ENCODE measurements at regions not wholly inside any gene's neighbourhood (a gene's known extent, or its start where the extent isn't known, plus 50 kb on each side); places are given as distances from the start of the nearest gene placed in this dataset.
"Not testable (repeated sequence)": the region's sequence is repeated elsewhere in the genome, so short reads cannot be mapped to it uniquely, and the experiment has no call there.

DNA sequence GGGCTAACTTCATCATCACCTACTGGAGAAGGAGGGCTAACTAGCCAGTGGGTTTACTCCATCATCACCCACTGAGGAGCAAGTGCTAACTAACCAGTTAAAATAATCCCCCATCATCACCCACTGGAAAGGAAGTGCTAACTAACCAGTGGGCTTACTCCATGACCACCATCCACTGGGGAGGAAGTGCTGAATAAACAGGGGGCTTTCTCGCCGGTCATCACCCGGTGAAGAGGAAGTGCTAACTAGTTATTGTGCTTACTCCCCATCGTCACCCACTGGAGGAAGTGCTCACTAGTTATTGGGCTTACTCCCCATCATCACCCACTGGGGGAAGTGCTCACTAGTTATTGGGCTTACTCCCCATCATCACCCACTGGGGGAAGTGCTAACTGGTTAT is 124.4 kb upstream of the SALL3 start:
- no peak for DNase-seq (ENCODE audit: low read depth)

DNA sequence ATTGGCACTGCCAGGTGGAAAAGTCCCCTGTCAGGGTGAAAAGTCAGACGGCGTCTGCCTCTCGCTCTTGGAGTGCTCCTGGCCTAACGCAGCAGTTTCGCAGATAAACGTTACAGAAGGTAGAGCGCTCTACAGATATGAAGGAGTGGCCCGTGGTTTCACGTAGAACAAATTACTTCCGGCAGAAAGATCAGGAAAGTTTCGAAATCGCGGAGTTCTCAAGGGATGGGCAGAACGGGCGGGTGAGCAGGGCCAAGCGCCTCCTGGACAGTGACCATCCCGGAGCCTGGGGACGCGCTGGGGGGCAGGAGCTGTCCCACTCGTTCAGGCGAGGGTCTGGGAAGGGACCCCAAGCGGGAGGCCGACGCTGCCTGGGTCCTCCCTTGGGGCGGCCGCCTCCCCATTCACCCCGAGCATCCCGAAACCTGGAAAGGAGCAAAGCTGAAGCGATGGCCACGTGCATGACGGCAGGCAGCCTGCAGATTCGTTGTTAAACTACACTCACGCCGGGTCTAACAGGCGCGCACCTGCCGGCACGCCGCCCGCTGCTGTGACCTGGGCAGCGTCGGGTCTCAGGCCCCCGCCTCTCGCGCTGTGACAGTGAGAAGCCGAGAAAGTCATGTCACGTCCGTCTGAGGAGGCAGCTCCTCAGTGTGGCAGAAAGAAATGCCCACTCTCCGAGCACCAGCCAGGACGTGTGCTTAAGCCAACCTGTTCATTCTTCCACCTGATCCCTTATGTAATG is 122.9 kb upstream of the SALL3 start:
- no peak for DNase-seq (ENCODE audit: low read depth)

DNA sequence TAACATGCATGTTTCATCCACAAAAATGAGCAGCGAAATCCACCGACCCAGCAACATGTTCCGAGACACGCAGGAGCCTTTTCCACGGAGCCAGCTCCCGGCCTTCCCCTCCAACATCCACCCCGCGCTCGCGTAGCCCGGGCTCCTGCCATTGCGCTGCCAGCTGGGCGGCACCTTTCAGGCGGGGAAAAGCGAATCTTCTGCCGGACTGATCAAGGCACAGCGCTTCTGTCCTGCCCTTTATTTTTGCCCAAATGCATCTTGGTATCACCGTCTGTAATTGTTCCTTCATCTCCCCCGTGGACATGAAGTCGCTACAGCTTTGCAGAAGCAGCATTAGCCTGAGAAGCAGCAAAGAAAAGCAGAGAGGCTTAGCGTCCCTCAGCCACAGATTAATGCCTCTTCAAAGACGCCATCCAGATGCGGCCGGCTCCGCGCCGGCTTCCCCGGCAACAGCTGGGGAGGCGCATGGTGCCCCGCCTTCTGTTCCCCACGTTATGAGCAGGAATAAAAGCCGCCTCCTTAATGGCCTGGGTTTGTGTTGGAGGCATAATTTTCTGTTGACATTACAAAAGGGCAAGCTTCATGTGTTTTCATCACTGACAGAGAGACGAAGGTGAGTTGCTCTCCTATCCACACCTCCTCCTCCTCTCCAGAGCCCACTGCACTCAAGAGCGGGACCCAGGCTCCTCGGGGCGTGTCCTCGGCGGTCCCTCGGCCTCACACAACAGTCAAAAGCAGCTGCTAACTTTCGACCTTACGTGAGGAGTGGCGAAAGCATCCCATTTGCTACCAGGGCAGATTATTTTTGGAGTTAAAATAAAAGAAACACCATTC is 122.1 kb upstream of the SALL3 start:
- no peak for DNase-seq (ENCODE audit: low read depth)

DNA sequence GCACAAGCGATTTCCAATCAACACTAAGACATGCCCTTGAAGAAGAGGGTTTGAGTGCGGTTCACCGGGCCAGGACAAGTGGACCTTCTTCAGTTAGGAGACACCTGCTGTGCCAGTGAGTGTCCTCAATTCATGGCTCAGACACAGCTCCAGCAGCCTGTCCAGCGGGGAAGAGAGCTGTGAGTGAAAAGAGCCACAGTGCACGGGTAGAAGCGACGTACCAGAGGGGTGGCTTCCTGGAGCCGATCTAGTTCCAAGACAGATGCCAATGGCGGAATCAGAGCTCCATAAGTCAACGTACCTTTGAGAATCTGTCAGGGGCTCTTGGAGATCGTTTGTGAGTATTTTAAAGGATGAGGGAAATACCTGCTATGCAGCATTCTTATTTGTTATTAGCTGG is 119.9 kb upstream of the SALL3 start:
- DNase-seq (ENCODE audit: low read depth), result no peak

DNA sequence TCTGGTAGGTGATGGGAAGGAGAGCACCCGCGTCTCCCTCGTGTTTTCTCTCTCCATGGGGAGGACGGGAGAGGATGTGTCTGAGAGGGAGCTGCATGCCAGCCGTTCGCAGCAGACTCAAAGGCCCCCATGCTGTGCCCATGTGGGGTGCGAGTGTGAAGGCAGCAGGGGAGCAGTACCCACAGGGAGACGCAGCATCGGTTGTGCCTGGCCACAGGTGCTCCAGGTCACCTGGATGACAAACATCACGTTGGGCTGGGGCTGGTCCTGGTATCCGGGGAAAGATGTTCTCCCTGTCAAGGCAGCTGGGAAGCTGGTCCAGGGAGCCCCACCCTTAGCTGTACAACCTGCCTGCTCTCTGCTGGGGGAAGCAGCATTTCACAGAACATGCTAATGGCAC is 119.5 kb upstream of the SALL3 start:
- no peak for DNase-seq (ENCODE audit: low read depth)

DNA sequence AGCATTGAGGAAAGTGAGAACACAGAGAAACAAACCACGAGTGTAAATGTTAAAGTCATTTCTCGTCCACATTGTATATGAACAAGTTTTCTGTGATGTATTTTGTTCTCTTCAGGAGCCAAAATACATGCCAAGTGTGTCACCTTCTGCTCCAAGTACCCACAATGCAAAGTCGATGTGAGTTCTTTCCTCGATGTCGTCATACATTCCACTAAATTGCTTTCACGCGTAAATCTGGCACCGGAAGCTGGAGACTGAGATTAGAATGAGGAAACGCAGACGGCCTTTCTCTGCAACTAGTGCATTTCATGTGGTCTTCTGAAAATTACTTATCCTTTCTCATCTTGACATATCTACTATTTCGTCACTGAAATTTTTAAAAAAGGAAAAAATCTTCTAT is 118.5 kb upstream of the SALL3 start:
- DNase-seq (ENCODE audit: low read depth), result no peak

- DNase-seq (ENCODE audit: low read depth), result no peak
Measured at GRCh38 chr18:78861706-78862105, 117.9 kb upstream of the SALL3 start.

DNA sequence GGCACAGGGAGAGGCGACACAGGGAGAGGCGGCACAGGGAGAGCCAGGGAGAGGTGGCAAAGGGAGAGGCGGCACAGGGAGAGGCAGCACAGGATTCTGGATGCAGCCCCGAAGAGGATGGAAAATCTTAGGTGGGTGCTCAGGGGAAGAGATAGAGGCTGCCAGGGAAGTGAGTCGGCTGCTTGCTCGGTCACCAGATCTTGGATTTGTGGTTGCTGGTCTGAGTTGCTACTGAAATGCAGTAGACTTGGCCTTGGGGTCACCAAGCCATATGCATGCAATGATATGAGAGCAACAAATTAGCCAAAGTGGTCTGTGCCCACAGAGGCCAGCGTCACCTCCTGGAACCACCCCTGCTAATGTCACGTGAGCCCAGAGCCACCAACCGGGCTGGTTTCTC is 117.2 kb upstream of the SALL3 start:
- no peak for DNase-seq (ENCODE audit: low read depth)

DNA sequence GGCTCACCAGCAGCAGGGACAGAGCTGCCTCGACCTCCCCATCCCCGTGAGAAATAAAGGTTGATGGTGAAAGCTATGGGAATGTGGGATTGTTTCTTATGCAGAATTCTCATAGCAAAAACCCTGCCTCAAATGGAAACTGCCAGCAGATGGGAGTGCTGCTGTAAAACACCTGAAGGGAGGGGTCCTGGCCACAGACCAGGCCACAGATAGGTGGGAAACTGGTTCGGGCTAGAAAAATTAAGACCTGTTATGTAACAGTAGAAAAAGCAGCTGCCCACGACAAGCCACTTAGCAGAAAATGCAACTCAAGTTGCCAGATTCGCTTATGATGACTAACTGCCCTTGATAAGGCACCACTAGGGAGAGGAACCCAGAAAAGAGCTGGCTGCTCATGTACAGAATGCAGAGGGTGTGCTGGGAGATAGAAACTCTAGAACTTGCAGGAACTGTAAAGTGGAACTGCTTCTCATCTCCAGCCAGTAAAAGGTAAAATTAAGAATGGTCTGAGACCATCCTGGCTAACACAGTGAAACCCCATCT is 114.5 kb upstream of the SALL3 start:
- DNase-seq (ENCODE audit: low read depth), result no peak

- no peak for DNase-seq (ENCODE audit: low read depth)
Measured at GRCh38 chr18:78865771-78866310, 113.8 kb upstream of the SALL3 start.

DNA sequence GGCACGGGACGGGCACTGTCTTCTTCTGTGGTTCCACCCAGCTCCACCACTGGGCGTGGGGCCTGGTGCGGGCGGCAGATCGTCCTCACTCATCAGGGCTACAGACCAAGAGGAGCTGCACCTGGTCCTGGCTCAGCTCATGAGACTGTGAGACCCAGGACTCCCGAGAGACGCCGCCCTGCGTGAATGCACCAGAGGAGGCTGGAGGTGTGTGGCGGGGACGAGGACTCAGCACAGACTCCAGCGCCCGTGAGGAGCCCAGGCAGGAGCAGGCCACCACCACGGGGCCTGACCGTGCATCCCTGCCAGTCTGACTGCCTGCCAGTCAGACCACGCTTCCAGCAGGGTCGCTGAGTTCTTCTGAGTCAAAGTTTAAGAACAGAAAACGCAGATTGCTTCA is 112.5 kb upstream of the SALL3 start:
- no peak for DNase-seq (ENCODE audit: low read depth)

DNA sequence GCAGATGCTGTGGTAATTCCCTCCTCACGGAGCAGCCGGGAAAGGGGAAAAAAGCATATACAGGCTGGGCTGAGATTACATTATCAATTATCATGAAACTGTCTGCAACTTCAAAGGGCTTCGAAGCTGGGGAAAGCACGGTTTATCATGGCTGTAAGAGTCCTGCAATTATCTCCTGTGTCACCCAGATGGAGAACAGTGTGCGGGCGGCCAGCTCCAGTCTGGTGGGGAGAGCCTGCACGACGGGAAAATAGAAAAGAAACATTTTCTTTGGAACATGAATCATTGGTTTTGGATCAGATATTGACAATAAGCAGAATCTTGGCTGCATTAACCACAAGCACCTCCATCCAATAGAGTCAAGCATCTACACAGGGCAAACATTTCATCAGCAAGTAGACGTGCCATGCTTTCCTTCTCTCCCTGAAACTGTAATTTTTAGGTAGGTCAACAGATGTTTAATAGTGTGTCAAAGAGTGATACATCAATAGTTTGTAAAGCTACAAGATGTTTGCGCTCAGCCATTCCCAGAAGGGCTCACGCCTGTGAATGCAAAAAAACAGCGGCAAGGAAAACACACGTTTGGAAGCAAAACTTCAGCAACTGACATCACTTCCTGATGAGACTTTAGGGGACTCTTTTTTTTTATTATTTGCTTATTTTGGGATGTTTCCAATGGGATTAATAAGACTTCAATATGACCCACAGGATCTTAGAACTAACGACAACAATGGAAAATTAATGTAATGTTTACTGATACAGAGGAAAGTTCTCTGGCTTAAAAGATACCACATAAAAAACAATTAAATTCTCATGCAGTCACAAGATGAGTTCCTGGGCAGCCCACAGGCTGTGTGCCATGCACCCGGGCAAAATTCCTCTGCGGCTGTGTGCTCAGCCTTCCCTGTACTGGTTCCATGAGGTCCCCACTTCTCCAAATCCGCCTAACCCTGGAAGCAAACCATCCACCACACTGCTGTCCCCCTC is 111.0 kb upstream of the SALL3 start:
- no peak for DNase-seq (ENCODE audit: low read depth)

DNA sequence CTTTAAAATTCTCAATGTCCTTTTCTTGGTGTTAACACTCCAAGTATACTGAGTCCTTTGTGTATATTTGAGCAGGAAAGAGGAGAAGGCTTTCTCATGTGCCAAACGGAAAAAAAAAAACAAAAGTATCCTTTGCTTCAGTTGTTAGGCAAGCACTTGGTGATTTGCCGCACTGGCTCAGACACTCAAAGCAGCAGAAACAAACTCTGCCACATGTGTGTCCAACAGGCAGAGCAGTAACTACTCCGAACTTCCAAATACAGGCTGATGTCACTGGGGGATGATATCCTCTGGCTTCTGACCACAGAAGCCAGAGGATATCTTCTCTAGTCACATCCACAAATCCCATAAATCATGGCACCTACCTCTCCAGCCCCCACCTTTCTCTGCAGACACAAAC is 108.0 kb upstream of the SALL3 start:
- no peak for DNase-seq (ENCODE audit: low read depth)

DNA sequence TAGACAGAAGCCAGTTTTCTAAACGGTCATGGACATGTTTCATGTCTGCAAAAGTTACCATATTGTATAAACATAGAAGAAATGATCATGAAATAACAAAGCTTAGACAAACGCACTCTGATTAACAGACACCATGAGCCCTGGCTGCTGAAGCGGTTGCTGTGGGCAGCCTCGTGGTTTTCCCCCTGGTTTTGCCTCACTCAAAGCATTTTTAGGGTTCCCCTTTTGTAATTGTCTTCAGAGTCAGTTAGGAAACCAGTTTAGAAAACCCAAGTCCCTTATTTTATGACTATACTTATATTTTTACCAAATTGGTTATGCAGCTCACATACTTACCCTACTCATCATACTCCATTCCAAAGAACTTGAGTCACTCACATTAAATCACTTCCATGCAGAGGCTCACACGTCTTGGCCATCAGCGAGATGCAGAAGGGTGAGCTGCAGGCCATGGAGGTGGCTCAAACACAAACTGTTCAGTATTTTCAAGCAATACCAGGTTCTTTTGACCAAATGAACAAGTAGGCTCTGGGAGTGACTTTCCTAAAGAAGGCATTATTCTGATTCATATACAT is 105.6 kb upstream of the SALL3 start:
- no peak for DNase-seq (ENCODE audit: low read depth)

DNA sequence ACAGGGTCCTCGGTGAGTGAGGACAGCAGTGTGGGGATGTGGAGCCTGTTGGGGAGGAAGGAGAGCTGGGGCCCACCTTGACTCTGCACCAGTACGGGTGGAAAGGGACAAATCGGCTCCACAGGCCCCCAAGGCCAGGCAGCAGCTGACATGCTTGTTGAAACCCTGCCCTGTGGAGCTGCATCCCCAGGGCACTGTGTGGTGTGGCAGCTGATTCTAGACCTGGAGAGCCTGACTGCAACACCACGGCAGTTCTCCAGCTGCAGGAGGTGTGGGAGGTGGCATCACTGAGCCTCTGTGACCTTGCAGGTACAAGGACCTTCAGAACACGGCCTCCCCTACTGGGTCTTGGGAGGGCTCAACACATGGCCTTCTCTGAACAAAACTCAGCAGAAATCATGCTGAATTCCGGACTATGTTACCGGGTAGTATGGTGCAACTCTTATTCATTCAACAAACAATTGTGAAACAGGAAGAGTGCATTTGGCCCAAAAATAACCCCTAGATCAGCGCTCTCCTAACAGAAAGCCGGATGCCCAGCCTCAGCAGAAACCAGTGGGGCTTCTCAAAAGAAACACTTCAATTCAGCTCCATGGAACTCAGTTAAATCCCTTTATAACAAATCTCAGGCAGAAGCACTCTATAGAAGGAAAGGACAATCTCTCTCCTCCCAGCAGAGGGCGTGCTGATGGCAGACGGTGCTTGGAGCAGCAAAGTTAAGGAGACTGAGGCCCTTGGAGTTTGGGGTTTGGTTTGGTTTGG is 104.4 kb upstream of the SALL3 start:
- DNase-seq (ENCODE audit: low read depth), result no peak

- DNase-seq (ENCODE audit: low read depth), result no peak
Measured at GRCh38 chr18:78875778-78876650, 103.6 kb upstream of the SALL3 start.

DNA sequence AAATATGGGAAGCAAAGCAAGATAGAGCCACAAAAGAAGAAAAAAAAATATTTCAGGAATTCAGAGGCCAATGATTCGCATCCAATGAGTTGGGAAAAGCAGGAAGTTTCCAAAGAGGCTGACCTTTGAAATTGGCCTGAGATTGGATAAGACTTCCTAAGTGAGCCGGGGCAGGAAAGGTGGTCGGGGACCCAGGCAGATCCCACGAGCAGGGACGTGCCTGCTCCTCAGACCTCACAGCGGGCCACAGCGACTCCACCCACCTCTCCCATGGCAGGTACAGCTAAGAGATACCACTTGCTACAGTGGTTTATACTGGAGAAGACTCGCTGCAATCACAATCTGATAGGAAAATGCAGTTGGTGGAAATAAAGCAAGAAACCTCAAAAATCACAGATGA is 102.8 kb upstream of the SALL3 start:
- no peak for DNase-seq (ENCODE audit: low read depth)

DNA sequence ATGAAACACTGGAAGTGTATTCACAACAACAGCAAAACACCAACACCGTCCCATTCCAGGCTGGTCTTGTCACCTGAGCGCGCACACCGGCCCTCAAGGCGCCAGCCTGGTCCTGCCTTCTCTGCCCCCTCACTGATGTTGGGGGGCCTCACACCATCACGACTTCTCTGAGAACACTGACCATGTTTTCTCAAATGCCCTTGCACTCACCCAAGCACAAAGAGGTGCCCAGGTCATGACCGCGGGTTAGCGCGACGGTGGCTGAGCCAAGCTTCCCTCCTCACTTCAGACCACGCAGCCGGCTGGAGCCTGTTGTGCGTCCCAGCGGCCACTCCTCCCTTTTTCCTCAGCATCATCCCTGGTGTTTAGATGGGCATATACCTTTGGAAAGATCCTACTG is 101.3 kb upstream of the SALL3 start:
- no peak for DNase-seq (ENCODE audit: low read depth)

DNA sequence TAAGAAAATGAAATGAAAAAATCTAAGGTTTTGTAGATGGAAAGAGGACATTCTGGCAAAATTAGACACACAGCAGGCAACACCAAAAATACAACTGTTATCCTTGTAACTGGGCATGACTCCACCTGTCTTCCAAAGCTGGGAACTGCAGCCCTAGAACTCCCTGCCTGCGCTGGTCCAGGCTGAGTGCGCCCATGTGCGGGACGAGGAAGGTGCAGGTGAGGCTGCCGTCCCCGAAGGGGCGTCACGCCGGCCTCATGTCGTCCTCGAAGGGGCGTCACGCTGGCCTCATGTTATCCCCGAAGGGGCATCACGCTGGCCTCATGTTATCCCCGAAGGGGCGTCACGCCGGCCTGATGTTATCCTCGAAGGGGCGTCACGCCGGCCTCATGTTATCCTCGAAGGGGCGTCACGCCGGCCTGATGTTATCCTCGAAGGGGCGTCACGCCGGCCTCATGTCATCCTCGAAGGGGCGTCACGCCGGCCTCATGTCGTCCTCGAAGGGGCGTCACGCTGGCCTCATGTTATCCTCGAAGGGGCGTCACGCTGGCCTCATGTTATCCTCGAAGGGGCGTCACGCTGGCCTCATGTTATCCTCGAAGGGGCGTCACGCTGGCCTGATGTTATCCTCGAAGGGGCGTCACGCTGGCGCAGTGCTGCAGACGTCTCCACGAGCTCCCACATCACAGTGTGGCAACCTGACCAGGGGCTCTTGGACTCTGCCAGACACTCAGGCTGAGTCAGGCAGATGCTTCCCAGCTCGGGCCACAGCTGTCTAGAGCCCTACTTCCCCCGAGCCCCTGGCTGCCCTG is 100.3 kb upstream of the SALL3 start:
- not testable (repeated sequence) for DNase-seq (ENCODE audit: low read depth)
